ENCODE measurements at regions not wholly inside any gene's neighbourhood (a gene's known extent, or its start where the extent isn't known, plus 50 kb on each side); places are given as distances from the start of the nearest gene placed in this dataset.
"Not testable (repeated sequence)": the region's sequence is repeated elsewhere in the genome, so short reads cannot be mapped to it uniquely, and the experiment has no call there.

DNA sequence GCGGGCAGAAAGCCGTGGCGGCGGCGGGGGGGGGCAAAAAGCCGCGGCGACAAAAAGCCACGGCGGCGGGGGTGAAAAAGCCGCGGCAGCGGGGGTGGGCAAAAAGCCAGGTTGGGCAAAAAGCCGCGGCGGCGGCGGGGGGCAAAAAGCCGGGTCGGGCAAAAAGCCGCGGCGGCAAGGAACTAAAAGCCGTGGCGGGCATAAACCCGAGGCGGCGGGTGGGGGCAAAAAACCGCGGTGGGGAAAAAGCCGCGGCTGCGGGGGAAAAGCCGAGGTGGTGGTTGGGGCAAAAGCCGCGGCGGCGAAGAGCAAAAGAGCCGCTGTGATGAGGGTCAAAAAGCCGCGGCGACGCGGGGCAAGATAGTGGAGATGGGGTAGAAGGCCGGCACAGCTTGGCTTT, 1834.2 kb downstream of the FOXD4L5 start:
- H3K36me3 ChIP-seq (ENCODE audit: control insufficient read depth, insufficient read depth, low read length); DNase-seq (ENCODE audit: extremely low read depth, insufficient read length); H3K27me3 ChIP-seq (replicated peaks; ENCODE audit: control insufficient read depth, insufficient read depth, low read length); H3K4me3 ChIP-seq (replicated peaks; ENCODE audit: low read depth, low read length): not testable (repeated sequence)

DNA sequence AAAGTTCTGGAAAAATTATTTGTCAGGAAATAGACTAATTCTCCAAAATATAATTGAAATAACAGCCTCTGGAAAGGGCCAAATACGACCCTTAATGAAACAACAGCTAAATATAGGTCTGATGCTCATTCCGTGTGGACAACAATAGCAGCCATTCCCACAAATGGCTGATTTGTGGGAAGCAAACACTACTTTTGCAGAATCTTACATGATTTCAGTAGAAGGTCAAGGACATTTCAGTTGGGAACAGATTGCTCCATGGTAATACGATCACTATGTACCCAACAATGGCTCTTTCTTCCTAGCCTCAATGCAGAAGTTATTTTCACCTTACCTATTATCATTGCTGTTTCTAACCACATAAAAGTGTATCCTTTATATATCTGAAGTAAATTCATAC, 1859.9 kb downstream of the FOXD4L5 start:
- not testable (repeated sequence) for H3K27me3 ChIP-seq (replicated peaks; ENCODE audit: control insufficient read depth, insufficient read depth, low read length); DNase-seq (ENCODE audit: extremely low read depth, insufficient read length); H3K36me3 ChIP-seq (ENCODE audit: control insufficient read depth, insufficient read depth, low read length); H3K4me3 ChIP-seq (replicated peaks; ENCODE audit: low read depth, low read length)

DNA sequence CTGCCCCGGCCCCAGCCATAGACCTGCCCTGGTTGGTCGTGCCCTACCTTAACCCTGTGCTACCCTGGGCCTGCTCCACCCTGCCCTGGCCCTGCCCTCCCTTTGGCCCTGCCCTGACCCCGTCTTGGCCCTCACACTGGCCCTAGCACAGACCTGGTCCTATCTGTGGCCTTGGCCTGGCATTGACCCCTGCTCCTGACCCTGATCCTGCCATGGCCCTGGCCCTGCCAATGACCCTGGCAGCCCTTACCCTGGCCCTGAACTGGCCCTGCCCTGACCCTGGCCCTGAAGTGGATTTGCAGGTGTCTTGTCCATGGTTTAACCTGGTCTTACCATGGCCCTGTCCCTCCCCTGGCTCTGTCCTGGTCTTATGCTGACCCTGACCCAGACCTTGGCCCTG, 1894.1 kb downstream of the FOXD4L5 start:
- H3K36me3 ChIP-seq (ENCODE audit: control insufficient read depth, insufficient read depth, low read length); H3K27me3 ChIP-seq (replicated peaks; ENCODE audit: control insufficient read depth, insufficient read depth, low read length); H3K4me3 ChIP-seq (replicated peaks; ENCODE audit: low read depth, low read length); DNase-seq (ENCODE audit: extremely low read depth, insufficient read length): not testable (repeated sequence)

DNA sequence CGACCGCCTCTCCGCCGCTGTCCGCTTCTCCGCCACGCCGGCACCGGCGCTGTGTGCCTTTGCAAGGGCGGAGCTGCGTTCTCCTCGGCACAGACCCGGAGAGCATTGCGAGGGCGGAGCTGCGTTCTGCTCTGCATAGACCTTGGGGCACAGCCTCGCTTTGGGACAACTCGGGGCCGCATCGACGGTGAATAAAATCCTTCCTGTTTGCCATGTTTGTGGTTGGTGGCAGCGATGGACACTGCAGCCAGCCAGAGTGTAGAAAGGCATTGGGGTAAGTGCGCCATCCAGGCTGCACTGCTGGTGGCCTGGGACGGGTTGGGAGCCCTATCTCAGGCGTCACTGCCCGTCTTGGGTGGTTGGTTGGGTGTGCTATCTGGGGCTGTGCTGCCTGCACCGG, 1899.5 kb downstream of the FOXD4L5 start:
- not testable (repeated sequence) for H3K4me3 ChIP-seq (replicated peaks; ENCODE audit: low read depth, low read length); DNase-seq (ENCODE audit: extremely low read depth, insufficient read length); H3K27me3 ChIP-seq (replicated peaks; ENCODE audit: control insufficient read depth, insufficient read depth, low read length); H3K36me3 ChIP-seq (ENCODE audit: control insufficient read depth, insufficient read depth, low read length)

DNA sequence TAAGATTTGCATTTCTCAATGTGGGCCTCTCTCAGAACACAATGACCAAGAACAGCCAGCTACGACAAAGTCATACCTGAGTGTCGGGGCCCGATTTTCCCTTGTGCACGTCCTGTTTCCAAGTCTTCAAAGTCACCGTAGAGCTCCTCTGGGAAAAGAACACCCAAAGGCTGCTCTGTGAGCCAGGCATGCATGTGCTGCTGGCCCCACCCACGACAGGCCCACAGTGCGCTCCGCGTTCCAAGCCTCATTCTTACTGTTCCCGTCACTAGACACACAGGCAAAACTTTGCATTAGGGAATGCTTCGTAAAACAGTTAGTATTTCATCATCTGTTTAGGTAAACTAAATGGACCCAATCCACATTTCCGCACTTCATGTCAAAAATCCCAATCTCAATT, 1905.1 kb downstream of the FOXD4L5 start:
- H3K36me3 ChIP-seq (ENCODE audit: control insufficient read depth, insufficient read depth, low read length); H3K4me3 ChIP-seq (replicated peaks; ENCODE audit: low read depth, low read length); H3K27me3 ChIP-seq (replicated peaks; ENCODE audit: control insufficient read depth, insufficient read depth, low read length); DNase-seq (ENCODE audit: extremely low read depth, insufficient read length): not testable (repeated sequence)

DNA sequence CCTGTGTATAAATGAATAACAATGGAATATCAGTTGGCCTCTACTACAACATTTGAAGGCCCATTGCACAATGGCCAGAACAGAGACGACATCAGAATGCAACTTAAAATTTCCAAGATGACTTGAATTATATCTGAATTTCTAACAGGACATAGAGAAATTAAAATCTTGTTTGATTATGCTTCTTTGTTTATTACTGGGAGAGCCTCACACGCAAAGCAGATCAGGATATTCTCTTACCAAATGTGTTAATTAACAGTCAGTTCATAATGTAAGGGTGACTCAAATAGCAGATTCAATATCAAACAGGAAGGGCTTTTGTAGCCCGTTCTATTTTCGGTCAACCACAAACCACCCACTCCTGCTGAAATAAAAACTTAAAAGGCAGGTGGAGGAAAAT, 1930.8 kb downstream of the FOXD4L5 start:
- not testable (repeated sequence) for H3K36me3 ChIP-seq (ENCODE audit: control insufficient read depth, insufficient read depth, low read length); H3K27me3 ChIP-seq (replicated peaks; ENCODE audit: control insufficient read depth, insufficient read depth, low read length); H3K4me3 ChIP-seq (replicated peaks; ENCODE audit: low read depth, low read length)
- DNase-seq (ENCODE audit: extremely low read depth, insufficient read length): peak; percentile 47

DNA sequence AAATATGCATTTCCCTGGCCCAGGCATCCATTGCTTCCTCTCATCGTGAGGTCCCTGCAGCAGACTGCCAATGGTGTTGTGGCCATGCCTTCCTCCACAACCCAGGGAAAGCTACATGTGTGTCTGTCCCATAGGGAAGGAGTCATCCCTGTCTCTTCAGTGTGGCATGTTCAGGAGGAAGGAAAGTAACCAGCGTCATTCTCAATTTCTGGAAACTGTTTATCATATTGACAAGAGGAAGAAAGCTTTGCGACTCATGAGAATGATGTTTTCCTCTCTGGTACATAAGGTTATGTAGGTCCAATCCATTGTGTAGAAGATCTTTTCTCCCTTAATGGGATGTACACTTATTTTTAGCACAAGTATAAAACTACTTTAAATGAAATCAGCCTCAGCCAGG, 1937.7 kb downstream of the FOXD4L5 start:
- H3K27me3 ChIP-seq (replicated peaks; ENCODE audit: control insufficient read depth, insufficient read depth, low read length); H3K36me3 ChIP-seq (ENCODE audit: control insufficient read depth, insufficient read depth, low read length); DNase-seq (ENCODE audit: extremely low read depth, insufficient read length); H3K4me3 ChIP-seq (replicated peaks; ENCODE audit: low read depth, low read length): not testable (repeated sequence)

DNA sequence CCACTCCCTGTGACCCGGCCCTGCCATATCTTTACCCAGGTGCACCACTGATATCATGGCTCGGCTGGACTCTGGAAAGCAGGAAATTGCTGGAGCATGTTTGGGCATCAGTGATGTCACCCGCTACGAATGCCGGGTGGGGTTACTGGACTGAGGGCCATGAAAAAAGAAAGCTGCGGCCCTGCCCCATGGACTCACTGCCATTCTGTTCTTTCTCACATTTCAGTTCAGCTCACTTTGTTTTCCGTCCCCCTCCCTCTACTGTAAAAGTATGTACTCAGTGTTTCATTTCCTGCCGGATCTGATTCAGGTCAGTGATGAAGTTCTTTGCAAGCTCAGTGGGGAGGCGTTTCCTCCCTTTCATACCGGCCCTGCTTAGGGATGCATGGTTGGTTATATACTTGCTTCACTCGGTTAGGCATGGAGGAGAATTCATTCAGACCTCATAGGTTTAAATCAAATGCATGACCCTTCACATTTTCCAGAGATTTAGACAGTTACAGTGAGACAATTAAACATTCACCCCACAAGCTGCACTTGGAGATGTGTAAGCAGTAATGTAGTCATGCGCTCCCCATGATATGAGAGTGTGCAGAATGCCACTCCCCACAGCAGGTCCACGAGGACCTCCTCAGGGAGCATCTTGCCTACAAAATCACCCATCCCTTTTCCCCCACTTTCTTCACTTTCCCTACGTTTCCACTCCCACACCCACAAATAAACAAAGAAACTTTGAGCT, 1938.5 kb downstream of the FOXD4L5 start:
- H3K27me3 ChIP-seq (replicated peaks; ENCODE audit: control insufficient read depth, insufficient read depth, low read length); H3K4me3 ChIP-seq (replicated peaks; ENCODE audit: low read depth, low read length); H3K36me3 ChIP-seq (ENCODE audit: control insufficient read depth, insufficient read depth, low read length): not testable (repeated sequence)
- DNase-seq (ENCODE audit: extremely low read depth, insufficient read length): peak; percentile 63

DNA sequence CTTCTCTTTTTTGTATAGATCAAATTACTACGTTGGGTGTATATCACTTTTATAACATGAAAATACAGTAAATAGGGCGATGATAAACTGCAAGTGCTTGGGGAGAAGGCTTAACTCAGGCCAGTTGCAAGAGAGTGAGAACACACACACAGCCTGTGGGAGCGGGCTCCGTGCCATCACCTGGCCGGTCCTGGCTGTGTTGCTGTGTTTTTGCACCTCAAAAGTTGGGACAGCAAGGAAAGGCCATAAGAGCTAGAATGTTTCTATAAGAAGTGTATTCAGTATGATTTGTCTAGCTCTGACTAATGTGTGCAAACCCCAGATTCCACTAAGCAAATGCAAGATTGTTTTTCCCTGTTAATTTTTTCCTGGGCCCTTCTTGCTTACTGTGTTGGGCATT, 1940.6 kb downstream of the FOXD4L5 start:
- not testable (repeated sequence) for H3K36me3 ChIP-seq (ENCODE audit: control insufficient read depth, insufficient read depth, low read length); H3K27me3 ChIP-seq (replicated peaks; ENCODE audit: control insufficient read depth, insufficient read depth, low read length); H3K4me3 ChIP-seq (replicated peaks; ENCODE audit: low read depth, low read length); DNase-seq (ENCODE audit: extremely low read depth, insufficient read length)

DNA sequence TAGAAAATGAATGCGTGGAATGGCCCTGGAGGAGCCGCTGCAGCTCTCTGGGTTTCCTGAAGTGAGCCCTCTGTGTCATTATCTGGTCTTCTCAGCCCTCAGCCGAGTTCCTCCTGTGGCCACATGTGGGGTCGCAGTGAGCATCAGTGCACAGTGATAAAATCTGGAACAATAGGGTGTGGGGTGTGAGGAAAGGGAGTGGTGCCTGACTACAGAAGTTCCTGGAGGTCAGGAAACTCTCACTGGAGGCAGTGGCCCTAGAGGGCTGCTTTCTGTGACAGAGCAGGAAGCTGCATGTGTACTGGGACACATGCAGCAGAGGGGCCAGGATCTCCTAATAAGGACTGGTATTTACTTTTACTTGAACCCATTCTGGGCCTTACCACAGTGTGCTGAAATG, 1942.5 kb downstream of the FOXD4L5 start:
- H3K4me3 ChIP-seq (replicated peaks; ENCODE audit: low read depth, low read length); H3K36me3 ChIP-seq (ENCODE audit: control insufficient read depth, insufficient read depth, low read length); DNase-seq (ENCODE audit: extremely low read depth, insufficient read length); H3K27me3 ChIP-seq (replicated peaks; ENCODE audit: control insufficient read depth, insufficient read depth, low read length): not testable (repeated sequence)

DNA sequence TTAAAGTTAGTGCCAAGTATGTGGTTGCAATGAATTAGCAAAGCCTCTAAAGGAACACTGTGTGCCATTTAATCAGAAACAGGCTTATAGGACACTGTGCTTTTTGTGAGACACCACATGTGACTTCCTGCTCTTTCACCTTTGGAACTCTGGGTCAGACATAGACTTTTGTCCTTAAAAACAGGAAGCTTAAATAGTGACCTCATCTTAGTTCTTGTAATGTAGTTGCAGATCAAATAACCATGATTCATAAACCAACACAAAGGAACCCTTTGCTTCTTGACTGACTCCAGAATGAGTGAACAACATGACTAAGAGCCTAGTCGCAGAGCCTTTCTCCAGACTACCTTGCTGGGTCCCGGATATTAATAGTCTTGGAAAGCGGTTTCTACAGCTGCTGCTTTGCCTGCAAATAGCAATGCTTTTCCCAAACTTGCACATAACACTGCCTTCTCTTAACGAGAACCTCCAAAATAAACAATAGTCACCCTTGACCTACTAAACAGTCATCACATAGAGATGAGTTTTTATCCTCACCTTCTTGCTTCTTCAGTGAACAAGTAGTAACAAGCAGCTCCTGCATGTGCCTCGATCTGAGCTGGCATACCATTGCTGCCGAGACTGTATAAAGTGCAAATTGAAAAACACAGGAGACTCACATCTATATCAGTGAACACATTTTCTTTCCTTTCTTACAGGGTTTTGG, 1947.0 kb downstream of the FOXD4L5 start:
- DNase-seq (ENCODE audit: extremely low read depth, insufficient read length); H3K27me3 ChIP-seq (replicated peaks; ENCODE audit: control insufficient read depth, insufficient read depth, low read length); H3K36me3 ChIP-seq (ENCODE audit: control insufficient read depth, insufficient read depth, low read length); H3K4me3 ChIP-seq (replicated peaks; ENCODE audit: low read depth, low read length): not testable (repeated sequence)

DNA sequence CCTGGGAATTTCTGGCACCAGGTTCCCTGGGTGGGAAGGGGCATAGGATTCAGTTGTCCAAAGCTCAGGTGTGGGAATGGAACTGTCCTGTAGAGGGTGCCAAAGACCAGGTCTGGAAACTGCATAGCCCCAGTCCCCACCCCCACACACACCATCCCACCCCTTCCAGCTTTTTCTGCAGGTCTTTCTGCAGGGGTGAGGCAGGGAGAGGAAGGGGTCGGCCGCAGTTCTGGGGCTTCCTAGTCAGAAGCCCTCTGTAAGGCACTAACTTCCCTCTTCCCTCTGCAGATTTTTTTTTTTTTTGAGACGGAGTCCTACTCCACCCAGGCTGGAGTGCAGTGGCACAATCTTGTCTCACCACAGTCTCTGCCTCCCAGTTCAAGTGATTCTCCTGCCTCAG, 1949.7 kb downstream of the FOXD4L5 start:
- not testable (repeated sequence) for H3K36me3 ChIP-seq (ENCODE audit: control insufficient read depth, insufficient read depth, low read length); H3K4me3 ChIP-seq (replicated peaks; ENCODE audit: low read depth, low read length); H3K27me3 ChIP-seq (replicated peaks; ENCODE audit: control insufficient read depth, insufficient read depth, low read length); DNase-seq (ENCODE audit: extremely low read depth, insufficient read length)

DNA sequence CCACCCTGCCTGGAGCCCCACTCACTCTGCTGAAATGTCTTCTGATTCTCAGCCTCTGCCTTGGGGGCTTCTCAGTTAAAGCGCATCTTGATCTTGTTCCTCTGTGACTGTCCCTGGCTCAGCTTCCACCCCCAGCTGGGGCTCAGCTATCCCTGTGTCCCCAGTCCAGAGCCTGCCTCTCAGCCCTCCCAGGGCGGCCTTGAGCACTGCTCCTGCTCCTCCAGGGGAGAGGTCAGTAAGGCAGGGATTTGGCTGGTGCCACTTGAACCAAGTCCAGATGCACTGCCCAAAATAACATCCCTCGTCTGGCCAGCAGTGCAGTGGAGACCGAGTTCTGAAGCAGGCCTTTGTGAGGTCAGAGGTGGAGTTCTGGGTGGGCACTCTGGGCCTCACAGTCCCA, 1950.8 kb downstream of the FOXD4L5 start:
- H3K4me3 ChIP-seq (replicated peaks; ENCODE audit: low read depth, low read length); H3K36me3 ChIP-seq (ENCODE audit: control insufficient read depth, insufficient read depth, low read length); DNase-seq (ENCODE audit: extremely low read depth, insufficient read length); H3K27me3 ChIP-seq (replicated peaks; ENCODE audit: control insufficient read depth, insufficient read depth, low read length): not testable (repeated sequence)

DNA sequence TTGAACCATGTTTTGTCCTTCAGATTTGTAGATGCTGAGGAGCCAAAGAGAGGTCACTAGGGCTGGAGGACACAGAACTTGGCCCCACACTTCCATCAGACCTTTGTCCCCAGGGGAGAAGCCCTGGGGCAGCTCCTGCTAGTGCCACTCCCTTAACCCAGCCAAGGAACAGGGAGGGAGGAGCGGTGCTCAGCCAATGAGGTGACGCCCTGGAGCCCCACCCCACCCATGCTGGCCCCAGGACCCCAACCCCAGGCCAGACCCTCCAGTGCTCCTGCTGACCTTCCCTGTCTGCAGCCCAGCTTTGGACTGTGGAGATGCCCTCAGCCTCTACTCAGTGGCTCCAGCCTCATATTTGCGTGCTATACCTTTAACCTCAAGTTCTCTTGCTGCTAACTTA, 1951.9 kb downstream of the FOXD4L5 start:
- not testable (repeated sequence) for H3K36me3 ChIP-seq (ENCODE audit: control insufficient read depth, insufficient read depth, low read length); H3K27me3 ChIP-seq (replicated peaks; ENCODE audit: control insufficient read depth, insufficient read depth, low read length); DNase-seq (ENCODE audit: extremely low read depth, insufficient read length); H3K4me3 ChIP-seq (replicated peaks; ENCODE audit: low read depth, low read length)

DNA sequence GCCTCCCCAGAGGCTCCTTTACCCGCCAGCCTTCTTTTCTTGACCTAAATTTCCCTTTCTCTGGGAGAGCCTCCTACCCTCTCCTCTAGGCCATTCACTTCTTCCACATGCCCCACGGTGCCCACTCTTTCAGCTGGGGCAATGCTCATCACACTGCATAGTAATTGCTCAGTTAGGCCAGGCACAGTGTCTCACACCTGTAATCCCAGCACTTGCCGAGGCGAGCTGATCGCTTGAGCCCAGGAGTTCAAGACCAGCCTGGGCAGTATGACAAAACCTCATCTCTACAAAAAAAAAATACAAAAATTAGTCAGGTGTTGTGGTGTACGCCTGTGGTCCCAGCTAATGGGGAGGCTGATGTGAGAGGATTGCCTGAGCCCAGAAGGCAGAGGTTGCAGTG, 1956.7 kb downstream of the FOXD4L5 start:
- not testable (repeated sequence) for DNase-seq (ENCODE audit: extremely low read depth, insufficient read length); H3K27me3 ChIP-seq (replicated peaks; ENCODE audit: control insufficient read depth, insufficient read depth, low read length); H3K4me3 ChIP-seq (replicated peaks; ENCODE audit: low read depth, low read length); H3K36me3 ChIP-seq (ENCODE audit: control insufficient read depth, insufficient read depth, low read length)
